NCI-H146 treated with DMSO at 0.1 percent for 48 hours (cell line): ENCODE measurements at regions not wholly inside any gene's neighbourhood (a gene's known extent, or its start where the extent isn't known, plus 50 kb on each side); places are given as distances from the start of the nearest gene placed in this dataset.

Source experiments
- DNase-seq: peaks from one replicate; lab custom pipeline; 2025; ENCODE audit not compliant: unreplicated experiment; lab: John Stamatoyannopoulos, UW

GRCh38 chr14:51544471-51544870 lies 107.2 kb upstream of the FRMD6 start:
- no peak for DNase-seq

GRCh38 chr14:51544901-51545300 lies 106.8 kb upstream of the FRMD6 start:
- no peak for DNase-seq

- DNase-seq, result no peak
Observed at GRCh38 chr14:51545396-51545795, 106.3 kb upstream of the FRMD6 start.

DNA sequence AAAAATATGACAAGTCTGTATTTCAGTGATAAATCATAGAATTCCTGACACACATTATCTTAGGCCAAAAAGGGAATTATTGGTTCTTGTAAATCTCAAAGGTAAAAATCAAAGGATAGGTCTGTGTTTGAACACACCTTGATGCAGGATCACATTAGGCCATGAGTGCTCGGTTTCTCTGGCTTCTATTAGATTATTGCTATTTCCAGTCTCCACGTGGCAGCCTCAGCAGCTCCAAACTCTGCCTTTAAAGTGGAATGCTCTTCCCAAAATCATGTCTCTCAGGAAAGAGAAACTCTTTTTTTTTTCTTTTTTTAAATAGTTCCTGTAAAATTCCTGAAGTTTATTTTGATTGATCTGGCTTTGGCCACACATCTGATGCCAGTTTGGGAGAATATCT lies 105.6 kb upstream of the FRMD6 start:
- no peak for DNase-seq

DNA sequence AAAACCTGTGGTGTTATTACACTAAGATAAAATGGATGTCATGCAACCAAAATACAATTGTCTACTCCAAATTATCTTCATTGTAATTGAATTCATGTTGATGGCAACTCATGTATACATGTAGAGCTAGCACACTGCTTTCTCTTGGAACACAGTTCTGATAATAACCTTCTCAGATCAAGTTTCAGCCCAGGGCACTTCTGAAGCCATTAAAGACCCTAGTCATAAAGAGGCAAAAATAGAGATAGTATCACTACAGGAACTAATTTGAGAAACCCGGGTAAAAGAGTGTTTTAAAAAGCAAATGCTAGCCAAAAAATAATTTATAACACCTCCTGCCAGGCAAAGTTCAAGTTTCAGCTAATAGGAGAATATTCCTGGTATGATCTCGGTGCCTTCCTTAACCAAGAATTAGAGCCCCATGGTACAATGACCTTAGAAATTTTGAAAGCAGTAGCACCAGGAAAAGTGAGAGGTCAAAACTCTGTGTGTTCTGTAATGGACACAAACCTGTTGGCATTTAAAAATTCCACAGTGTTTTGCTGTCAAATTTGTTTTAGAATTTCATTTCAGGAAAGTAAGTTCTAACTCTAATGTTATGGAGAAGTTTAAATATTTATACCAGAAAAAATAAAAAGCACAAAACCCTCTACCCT lies 105.0 kb upstream of the FRMD6 start:
- DNase-seq, result no peak

- DNase-seq, result no peak
Observed at GRCh38 chr14:51547260-51547659, 104.5 kb upstream of the FRMD6 start.

- no peak for DNase-seq
Observed at GRCh38 chr14:51547701-51548100, 104.0 kb upstream of the FRMD6 start.

DNA sequence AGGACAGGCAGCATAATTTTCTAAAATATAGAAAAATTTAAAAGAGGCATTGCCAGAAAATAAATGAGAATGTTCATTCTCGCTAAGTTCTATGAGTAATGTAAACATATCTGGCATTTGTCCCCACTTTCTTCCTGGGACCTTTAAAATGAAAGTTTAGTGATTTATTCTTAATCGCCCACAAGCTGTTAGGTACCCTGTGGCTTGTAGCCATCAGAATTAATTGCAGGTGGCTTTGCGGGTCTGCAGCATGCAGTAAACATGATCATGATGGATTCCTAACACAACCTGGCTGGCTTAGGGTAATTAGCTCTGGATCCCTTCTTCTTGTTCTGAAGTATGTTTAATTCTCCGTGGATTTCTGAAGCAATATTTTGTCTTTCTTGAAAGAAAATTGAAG lies 103.5 kb upstream of the FRMD6 start:
- no peak for DNase-seq

- DNase-seq, result no peak
Observed at GRCh38 chr14:51550636-51551035, 101.1 kb upstream of the FRMD6 start.

GRCh38 chr14:51552275-51552674 lies 99.4 kb upstream of the FRMD6 start:
- no peak for DNase-seq

DNA sequence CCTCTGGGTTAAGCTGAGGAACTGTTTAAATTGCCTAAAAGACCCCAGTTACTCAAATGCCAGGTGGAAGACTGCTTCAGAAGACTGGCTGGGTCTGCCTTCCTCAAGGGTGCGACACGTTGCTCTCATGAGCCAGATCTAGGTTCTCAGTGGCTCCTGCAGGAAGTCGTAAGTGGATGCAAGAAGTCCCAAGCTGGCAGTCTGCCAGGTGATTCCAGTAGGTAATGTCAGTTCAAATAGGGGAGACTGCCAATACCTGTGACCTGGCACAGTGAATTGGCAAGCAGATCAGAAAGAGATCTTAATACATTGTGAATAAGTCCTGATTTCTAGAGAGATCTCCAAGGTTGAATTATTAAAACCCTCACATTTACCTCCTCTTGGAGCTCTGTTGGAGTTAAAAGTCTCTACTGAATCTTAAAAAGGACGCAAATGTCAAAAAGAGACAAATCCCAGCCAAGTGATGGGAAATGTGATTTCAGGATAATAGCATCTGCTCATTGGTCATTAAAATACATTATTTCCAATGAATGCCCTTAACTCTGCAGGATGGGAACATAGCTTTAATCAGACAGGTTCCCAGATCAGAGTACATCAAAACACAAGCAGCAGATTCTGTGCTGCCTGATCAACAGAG lies 98.8 kb upstream of the FRMD6 start:
- DNase-seq, result no peak

GRCh38 chr14:51554339-51554920 lies 97.3 kb upstream of the FRMD6 start:
- no peak for DNase-seq

- DNase-seq, result no peak
Observed at GRCh38 chr14:51554953-51555352, 96.8 kb upstream of the FRMD6 start.

- DNase-seq, result no peak
Observed at GRCh38 chr14:51561141-51561540, 90.6 kb upstream of the FRMD6 start.

GRCh38 chr14:51562816-51563215 lies 88.9 kb upstream of the FRMD6 start:
- DNase-seq, result no peak

DNA sequence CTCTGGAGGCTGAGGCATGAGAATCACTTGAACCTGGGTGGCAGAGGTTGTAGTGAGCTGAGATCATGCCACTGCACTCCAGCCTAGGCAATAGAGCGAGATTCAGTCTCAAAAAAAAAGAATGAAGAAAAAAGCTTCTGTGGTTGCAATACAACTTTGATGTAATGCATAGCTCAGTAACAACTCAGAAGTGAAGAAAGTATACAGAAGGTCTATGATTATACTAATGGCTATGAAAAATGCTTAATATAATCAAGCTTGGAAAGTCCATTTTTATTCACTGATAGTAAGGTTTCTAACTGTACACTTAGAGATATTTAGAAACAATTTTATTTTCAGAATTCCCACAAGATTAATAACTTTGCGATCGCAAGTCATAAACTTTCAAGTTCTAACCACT lies 88.2 kb upstream of the FRMD6 start:
- no peak for DNase-seq

DNA sequence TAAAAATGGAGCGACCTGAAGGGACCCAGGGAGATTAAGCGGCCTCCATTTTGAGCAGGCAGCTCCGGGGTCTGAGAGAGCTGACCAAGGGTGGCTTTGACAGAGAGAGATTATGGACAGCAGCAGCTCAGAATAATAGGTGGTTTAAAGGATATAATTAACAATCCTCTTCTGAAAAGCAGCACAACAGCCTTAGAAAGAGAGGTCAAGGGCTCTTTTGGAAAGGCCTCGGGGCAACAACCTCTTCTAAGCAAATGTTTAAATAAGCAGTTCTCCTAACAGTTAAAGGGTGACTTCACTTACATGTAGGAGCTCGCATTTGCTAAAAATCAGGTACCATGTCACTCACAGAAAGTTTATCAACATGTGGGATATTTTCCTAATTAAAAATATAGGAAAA lies 87.2 kb upstream of the FRMD6 start:
- no peak for DNase-seq

DNA sequence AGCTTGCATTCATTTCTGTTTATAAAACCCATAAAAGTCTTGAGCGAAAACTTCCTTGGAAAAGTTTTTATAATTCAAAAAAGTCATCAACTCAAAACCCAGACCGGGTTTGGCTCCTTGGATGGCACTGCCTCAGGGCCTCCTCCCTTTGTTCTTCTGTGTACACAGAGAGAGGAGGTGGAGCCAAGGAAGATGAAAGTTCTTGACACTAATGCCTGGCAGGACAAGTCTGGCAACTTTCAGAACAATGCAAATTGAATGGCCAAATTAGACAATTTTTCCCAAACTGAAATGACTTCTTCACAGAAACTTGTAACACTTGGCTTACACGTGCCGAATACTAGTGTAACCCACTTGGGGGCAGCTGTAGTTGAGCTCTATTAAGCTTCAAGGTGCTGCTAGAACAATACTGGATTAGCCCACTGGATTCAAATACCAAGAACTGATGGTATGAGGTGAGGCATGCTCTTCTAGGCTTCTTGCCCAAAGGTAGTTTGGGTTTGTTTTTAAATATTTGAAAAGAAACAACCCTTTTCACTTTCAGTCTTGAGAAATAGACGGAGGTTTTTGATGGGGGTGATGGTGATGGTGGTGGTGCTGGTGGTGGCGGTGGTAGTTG lies 86.6 kb upstream of the FRMD6 start:
- DNase-seq, result no peak

DNA sequence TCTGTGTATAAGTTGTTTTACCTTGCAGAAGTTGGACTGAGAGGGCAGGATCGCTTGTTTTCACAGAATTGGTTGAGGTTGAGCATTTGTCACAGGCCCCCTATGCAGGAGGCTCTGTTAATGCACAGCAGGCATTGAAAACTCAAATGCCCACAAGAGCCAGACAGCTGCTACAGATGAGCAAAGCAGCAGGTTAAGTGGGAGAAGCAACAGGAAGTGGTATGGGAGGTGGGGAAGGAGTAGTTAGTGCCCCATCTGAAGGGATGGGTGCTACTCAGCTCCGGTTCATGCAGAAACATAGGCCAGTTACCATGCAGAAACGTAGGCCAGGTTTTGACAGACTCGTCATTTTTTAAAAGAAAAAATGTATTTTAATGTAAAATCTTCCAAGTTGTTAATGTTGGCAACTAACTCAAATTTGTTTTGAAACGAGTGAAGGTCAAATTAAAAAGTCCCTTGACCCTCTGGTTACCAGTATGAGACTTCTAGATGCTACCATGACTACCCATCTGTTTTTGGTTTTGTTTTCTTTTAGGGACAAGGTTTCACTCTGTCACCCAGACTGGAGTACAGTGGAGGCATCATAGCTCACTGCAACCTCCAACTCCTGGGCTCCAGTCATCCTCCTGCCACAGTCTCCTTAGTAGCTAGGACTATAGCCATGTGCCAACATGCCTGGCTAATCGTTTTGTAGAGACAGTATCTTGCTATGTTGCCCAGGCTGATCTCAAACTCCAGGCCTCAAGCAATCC lies 84.7 kb upstream of the FRMD6 start:
- DNase-seq, result no peak

GRCh38 chr14:51568366-51568765 lies 83.3 kb upstream of the FRMD6 start:
- no peak for DNase-seq

DNA sequence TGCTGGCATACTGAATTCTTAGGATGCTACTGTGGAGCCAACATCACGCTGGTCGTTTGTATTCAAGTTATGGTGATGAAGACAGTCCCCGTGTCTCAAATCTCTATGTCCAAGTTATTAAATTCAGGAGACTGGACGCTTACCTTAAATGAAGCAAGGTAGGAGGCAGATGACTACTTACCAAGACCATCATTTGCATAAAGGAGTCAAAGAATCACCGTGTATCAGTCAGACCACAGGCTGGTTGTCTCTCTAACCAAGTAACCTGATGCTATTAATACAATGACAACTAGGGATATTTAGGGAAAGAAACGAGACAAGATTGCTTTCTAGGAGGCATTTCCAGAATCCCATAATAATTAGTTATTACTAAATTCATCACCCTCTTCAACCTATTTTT lies 78.1 kb upstream of the FRMD6 start:
- DNase-seq, result no peak

DNA sequence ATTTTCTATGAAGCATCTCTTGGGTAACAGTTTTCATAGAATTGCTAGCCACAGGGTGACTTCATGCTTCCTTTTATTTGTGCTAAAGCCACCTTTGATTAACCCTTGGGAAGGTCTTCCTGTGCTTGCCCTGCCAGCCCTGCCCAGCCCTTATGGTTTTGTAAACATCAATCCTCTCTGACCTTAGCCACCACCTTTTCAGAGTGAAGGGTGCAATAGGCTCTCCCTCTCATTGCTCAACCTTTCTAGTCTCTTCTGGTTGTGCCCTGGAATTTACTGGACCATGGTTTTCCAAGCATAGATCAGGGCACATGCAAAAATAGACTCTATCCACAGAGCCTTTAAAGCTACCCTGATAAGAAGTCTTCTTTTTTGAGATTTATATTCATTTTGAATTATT lies 77.7 kb upstream of the FRMD6 start:
- no peak for DNase-seq
